ENCODE measurements at regions not wholly inside any gene's neighbourhood (a gene's known extent, or its start where the extent isn't known, plus 50 kb on each side); places are given as distances from the start of the nearest gene placed in this dataset.
A peak's percentile ranks its signal among the peaks of the same experiment; 100 is the strongest.

GRCh38 chr1:38265293-38266196 is 219.0 kb upstream of the POU3F1 start:
- no peak for DNase-seq (ENCODE audit: low spot score)

DNA sequence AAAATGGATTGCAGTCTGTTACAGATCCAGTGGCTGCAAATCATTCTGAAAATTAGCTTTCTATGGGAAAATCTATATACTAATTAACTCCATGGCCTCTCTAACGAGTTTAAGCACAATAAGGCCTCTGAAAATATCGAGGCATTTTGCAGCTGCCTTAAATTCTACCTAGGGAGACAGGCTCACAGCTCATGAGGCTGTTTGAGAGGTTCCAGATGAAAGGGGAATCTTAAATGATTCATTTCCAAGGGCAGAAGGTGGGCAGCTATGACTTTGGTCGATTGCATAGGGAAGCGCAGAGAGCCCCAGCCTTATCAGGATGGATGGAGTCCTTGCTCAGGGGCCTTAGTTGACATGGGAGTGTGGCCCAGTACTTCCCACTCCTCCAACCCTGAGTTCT is 216.8 kb upstream of the POU3F1 start:
- DNase-seq (ENCODE audit: low spot score) = no peak

- no peak for DNase-seq (ENCODE audit: low spot score)
These were observed 215.0 kb upstream of the POU3F1 start for GRCh38 chr1:38261574-38261973.

- DNase-seq (ENCODE audit: low spot score) = no peak
These were observed 211.6 kb upstream of the POU3F1 start for GRCh38 chr1:38258085-38258627.

GRCh38 chr1:38257374-38257773 is 210.8 kb upstream of the POU3F1 start:
- no peak for DNase-seq (ENCODE audit: low spot score)

- DNase-seq (ENCODE audit: low spot score) = no peak
These were observed 209.5 kb upstream of the POU3F1 start for GRCh38 chr1:38256072-38256471.

DNA sequence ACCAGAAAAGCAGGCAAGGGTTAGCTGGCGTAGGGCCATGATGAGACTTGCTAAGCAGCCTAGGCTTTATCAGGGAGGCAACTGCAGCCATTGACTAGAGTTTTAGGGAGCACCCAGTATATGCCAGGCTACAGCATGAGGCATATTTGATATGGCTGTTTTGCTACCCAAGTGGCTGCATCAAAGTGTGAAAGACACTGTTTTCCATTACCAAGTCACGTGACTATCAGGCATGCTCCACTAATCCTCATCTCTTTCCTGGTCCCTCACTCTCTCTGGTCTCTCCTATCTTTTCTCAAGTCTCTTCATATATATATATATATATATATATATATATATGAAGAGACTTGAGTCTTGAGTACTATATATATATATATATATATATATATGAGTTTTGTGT is 206.7 kb upstream of the POU3F1 start:
- no peak for DNase-seq (ENCODE audit: low spot score)

GRCh38 chr1:38250356-38250755 is 203.8 kb upstream of the POU3F1 start:
- DNase-seq (ENCODE audit: low spot score) = no peak

- DNase-seq (ENCODE audit: low spot score) = no peak
These were observed 202.4 kb upstream of the POU3F1 start for GRCh38 chr1:38249001-38249400.

GRCh38 chr1:38246955-38247952 is 200.7 kb upstream of the POU3F1 start:
- no peak for DNase-seq (ENCODE audit: low spot score)

- DNase-seq (ENCODE audit: low spot score) = no peak
These were observed 197.7 kb upstream of the POU3F1 start for GRCh38 chr1:38244218-38244845.

DNA sequence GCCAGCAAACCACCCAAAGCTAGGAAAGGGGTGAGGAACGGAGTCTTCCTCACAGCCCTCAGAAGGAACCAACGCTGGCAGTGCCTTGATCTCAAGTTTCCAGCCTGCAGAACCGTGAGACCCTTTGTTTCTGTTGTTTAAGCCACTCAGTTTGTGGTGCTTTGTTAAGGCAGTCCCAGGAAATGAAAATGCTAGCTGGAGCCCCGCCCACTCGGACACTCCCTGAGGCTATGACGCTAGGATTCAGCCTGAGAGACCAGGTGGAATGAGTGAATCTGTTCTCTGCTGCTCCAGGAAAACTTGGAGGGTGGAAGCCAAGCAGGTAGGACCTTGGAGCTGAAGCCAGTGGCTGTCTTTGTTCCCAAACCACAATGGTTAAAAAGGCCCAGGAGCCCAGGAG is 196.5 kb upstream of the POU3F1 start:
- no peak for DNase-seq (ENCODE audit: low spot score)

- no peak for DNase-seq (ENCODE audit: low spot score)
These were observed 195.9 kb upstream of the POU3F1 start for GRCh38 chr1:38242506-38242905.

DNA sequence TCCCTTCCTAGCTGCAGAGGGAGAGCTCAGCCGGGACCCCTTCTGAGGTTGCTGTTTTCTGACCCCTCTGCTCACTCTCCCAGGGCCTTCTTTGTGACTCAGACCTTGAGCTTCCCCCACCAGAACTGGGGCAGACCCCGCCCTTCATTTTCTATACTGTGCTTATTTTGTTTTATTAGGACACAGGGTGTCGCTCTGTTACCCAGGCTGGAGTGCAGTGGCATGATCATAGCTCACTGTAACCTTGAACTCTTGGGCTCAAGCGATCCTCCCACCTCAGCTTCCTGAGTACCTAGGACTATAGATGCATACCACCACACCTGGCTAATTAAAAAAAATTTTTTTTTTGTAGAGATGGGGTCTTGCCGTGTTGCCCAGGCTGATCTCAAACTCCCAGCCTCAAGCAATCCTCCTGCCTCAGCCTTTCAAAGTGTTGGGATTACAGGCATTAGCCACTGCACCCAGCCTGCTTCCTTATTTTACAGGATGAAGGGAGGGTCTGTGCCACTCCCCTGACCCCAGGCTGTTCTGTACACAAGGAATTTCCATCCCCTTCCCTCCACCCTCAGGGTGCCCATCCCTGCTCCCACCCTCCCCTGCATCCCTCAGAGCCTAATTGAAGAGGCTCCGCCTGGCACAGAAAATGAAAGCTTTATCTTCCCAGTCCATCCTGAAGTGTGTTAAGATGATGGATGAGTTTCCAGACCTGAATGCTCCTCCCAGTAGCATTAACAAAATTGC is 195.2 kb upstream of the POU3F1 start:
- DNase-seq (ENCODE audit: low spot score) = no peak

DNA sequence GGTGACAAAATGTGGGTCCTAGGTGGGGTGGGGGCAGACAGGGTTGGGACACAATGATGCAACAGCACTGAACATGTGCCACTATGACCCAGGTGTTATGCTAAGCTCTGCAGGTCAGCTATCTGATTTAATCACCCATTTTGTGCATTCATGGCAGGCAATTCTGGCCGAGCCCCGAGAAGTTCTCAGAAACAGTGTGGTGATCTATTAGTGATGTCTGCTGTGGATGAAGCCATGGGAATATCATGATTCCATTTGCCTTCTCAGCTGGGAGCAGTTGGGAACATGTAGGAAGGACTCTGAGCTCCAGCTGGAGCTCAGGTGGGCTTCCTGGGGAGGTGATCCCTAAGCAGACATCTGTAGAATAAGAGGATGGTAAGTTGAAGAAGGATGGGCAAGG is 194.0 kb upstream of the POU3F1 start:
- DNase-seq (ENCODE audit: low spot score) = no peak

GRCh38 chr1:38239258-38239835 is 192.8 kb upstream of the POU3F1 start:
- DNase-seq (ENCODE audit: low spot score) = no peak

DNA sequence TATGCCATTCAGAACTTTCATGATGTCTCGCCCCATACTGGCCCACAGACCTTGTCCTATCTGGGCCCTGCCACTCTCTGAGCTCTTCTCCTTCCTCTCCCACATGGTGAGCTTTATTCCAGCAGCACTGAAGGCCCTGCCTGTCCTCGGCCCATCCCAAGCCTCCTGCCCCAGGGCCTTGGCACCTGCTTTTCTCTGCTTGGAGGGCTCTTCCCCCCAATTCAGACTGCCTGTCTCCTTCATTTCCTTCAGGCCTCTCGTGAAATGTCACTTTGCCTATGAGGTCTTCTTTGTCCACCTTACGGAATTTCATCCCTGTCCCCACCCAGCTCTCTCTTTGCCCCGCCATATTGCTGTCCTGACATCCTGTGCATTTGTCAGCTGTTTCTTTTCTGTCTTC is 191.7 kb upstream of the POU3F1 start:
- no peak for DNase-seq (ENCODE audit: low spot score)

DNA sequence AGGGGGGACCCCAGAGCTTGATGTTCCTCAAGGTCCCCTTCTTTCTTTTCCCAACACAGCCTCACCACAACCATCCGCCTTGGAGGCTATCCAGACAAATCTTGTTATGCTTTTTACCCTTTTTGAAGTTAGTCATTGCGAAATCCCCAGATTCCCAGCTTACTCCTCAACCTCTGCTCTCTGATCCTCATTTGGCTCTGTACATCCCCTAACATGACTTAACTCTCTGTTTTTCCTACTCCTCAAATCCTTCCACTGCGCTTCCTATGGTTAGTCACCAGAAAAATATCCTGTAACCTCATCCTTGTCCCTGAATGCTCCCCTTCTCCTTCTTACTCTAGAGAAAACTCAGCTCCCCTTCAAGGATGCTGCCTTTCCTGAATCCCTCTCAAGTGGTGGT is 189.1 kb upstream of the POU3F1 start:
- peak; percentile 89 for DNase-seq (ENCODE audit: low spot score)

DNA sequence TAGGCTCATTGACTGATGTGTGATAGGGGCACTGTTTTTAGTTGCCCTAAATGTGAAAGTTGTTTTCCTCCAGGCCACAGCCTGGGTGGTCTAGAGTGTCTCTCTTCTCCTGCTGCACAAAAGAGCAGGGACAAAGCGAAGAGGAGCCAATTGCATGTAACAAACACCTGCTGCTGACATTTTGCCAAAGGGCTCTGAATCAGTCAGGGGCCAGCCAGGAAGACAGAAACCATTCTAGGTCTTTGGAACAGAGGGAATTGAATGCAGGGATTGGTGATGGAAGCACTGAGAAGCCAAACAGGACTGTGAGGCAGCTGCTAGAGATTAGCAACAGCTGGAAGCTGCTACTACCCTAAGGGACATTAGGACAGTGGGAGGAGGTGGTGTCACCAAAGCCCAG is 185.3 kb upstream of the POU3F1 start:
- no peak for DNase-seq (ENCODE audit: low spot score)

DNA sequence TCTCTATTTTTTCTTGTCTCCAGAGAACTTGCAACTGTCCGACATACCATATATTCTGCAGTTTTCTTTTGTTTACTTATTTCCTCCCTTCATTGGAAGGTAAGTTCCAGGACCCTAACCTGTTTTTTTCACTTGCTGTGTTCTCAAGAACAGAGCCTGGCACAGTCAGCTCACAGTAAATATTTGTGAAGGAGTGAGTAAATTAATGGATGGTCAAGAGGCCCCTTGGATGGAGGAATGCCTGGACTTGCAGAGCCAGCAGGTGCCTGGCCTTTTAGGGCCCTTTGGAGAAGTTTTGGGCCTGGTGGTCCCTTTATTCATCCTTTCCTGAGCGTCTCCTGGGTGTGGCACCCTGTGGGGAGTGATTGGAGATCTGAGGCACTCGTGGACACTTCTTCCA is 182.1 kb upstream of the POU3F1 start:
- DNase-seq (ENCODE audit: low spot score) = no peak

DNA sequence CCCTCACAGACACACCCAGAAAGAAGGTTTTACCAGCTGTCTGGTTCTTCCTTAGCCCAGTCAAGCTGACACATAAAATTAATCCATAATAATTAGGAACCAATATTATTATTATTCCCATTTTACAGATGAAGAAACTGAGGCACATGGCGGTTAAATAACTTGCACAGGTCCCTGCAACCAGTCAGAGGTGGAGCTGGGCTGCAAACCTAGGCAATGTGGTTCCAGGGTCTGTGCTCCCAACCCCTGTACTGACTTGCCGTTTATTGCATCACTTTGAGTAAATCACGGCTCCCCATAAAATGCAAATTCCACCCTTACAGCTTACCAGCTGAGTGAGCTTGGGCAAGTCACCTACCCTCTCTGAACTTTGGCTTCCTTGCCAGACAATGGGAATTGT is 179.2 kb upstream of the POU3F1 start:
- no peak for DNase-seq (ENCODE audit: low spot score)

Measured in umbilical cord (tissue), 1 donor.